Endodermal cell (in vitro differentiated cells): ENCODE measurements at regions not wholly inside any gene's neighbourhood (a gene's known extent, or its start where the extent isn't known, plus 50 kb on each side); places are given as distances from the start of the nearest gene placed in this dataset.
"Not testable (repeated sequence)": the region's sequence is repeated elsewhere in the genome, so short reads cannot be mapped to it uniquely, and the experiment has no call there.

Experiments used
- DNase-seq: peaks from one replicate; pipeline ENCODE4 v3.0.0-alpha.2; 2017
- H3K27ac ChIP-seq: 2 replicates; pipeline ENCODE4 v1.5.1; 2013; ENCODE audit warnings: mild to moderate bottlenecking, low read depth, low read length, moderate library complexity
- H3K27me3 ChIP-seq: 2 replicates; pipeline ENCODE4 v1.6.1; 2013; ENCODE audit warnings: mild to moderate bottlenecking, low read length, moderate library complexity; ENCODE audit not compliant: insufficient read depth, control insufficient read depth, poor library complexity, severe bottlenecking
- H3K36me3 ChIP-seq: 2 replicates; pipeline ENCODE4 v1.7.0; 2013; ENCODE audit warnings: mild to moderate bottlenecking, low read length, moderate library complexity; ENCODE audit not compliant: control insufficient read depth, insufficient read depth
- H3K4me1 ChIP-seq: one replicate; pipeline ENCODE4 v1.7.0; 2013; ENCODE audit warnings: low read length; ENCODE audit not compliant: control insufficient read depth, insufficient read depth
- H3K4me3 ChIP-seq: 2 replicates; pipeline ENCODE4 v1.5.1; 2013; ENCODE audit warnings: mild to moderate bottlenecking, low read length, moderate library complexity
- H3K9ac ChIP-seq: 2 replicates; pipeline ENCODE4 v1.6.1; 2013; ENCODE audit warnings: mild to moderate bottlenecking, low read length, moderate library complexity; ENCODE audit not compliant: poor library complexity, severe bottlenecking; ENCODE audit errors: extremely low read depth
- H3K9me3 ChIP-seq: 2 replicates; pipeline ENCODE4 v1.6.1; 2013; ENCODE audit warnings: mild to moderate bottlenecking, low read length, moderate library complexity; ENCODE audit not compliant: control insufficient read depth
- H3K27ac Mint-ChIP-seq: 2 replicates; pipeline ENCODE4 v1.8.0; 2020; ENCODE audit warnings: mixed read lengths
- H3K27me3 Mint-ChIP-seq: 2 replicates; pipeline ENCODE4 v1.8.0; 2021; ENCODE audit warnings: mild to moderate bottlenecking, mixed read lengths; ENCODE audit not compliant: insufficient read depth
- H3K36me3 Mint-ChIP-seq: 2 replicates; pipeline ENCODE4 v1.8.0; 2020; ENCODE audit warnings: low read depth, mixed read lengths
- H3K4me1 Mint-ChIP-seq: 2 replicates; pipeline ENCODE4 v1.8.0; 2020; ENCODE audit warnings: mixed read lengths
- H3K4me3 Mint-ChIP-seq: 2 replicates; pipeline ENCODE4 v1.8.0; 2020; ENCODE audit warnings: mild to moderate bottlenecking, moderate library complexity, mixed read lengths
- H3K9me3 Mint-ChIP-seq: 2 replicates; pipeline ENCODE4 v1.8.0; 2020; ENCODE audit warnings: mild to moderate bottlenecking, mixed read lengths
- CTCF ChIP-seq: fragments of 200-600 bp; sonication (generic); conservative IDR thresholded peaks from 2 replicates; pipeline ENCODE4 v1.5.0; 2021; ENCODE audit warnings: antibody characterized with exemption, mild to moderate bottlenecking
- WGBS, 2 experiments: methylation state at CpG; one replicate each; pipeline versions ENCODE4 v1.1.5 to v1.1.7; 2013; ENCODE audit warnings: missing lambda C conversion rate in 2 of 2, mixed read lengths in 1 of 2; ENCODE audit not compliant: insufficient coverage in 1 of 2, insufficient read length in 1 of 2; 5-methylcytosine and 5-hydroxymethylcytosine counted together

- Histone ChIP-seq H3K9me3 (peaks cover 35% of the 10 kb centered on the region), H3K4me1 (no peaks in the 10 kb centered on the region), H3K9ac (no peak overlapping the region), H3K4me3 (no peak overlapping the region), H3K27me3 (no peaks in the 10 kb centered on the region), H3K36me3 (no peaks in the 10 kb centered on the region), H3K27ac (no peak overlapping the region)
- no peak for DNase-seq
- no peak for TF ChIP-seq CTCF
- Mint-ChIP-seq H3K36me3 (peaks cover 10% of the 10 kb centered on the region), H3K4me3 (no peak overlapping the region), H3K9me3 (peaks cover 36% of the 10 kb centered on the region), H3K27ac (no peak overlapping the region), H3K27me3 (no peaks in the 10 kb centered on the region), H3K4me1 (peaks cover 8% of the 10 kb centered on the region)
- WGBS, 2 experiments, result 87 to 100% methylated on average over 1 of the region's 1 CpG
Measured at GRCh38 chr3:187497052-187497451, 128.9 kb downstream of the RTP4 start.

- peaks cover 48% of the 10 kb centered on the region for H3K9me3 ChIP-seq
- H3K4me3 Mint-ChIP-seq, H3K4me3 ChIP-seq, H3K4me1 Mint-ChIP-seq, H3K27me3 Mint-ChIP-seq, H3K36me3 Mint-ChIP-seq, H3K27me3 ChIP-seq, DNase-seq, H3K4me1 ChIP-seq, H3K27ac Mint-ChIP-seq, H3K9ac ChIP-seq, H3K36me3 ChIP-seq, H3K27ac ChIP-seq: not testable (repeated sequence)
- H3K9me3 Mint-ChIP-seq, result peaks cover 63% of the 10 kb centered on the region
- WGBS, 2 experiments, result 96% methylated on average over 3 of the region's 3 CpGs; no CpG with 5 or more reads in 1 of the 2 experiments
Measured at GRCh38 chr3:187494056-187494455, 125.9 kb downstream of the RTP4 start.

- 60 to 94% methylated on average over 1 to 2 of the region's 2 CpGs for WGBS, 2 experiments
- Mint-ChIP-seq H3K9me3 (peaks cover 84% of the 10 kb centered on the region), H3K4me1 (peaks cover 8% of the 10 kb centered on the region), H3K36me3 (peaks cover 16% of the 10 kb centered on the region), H3K4me3 (no peak overlapping the region), H3K27me3 (no peaks in the 10 kb centered on the region), H3K27ac (no peak overlapping the region)
- Histone ChIP-seq H3K9ac (no peak overlapping the region), H3K9me3 (peaks cover 54% of the 10 kb centered on the region), H3K4me1 (no peaks in the 10 kb centered on the region), H3K4me3 (no peak overlapping the region), H3K36me3 (no peaks in the 10 kb centered on the region), H3K27ac (no peak overlapping the region), H3K27me3 (no peaks in the 10 kb centered on the region)
- no peak for TF ChIP-seq CTCF
- no peak for DNase-seq
Measured at GRCh38 chr3:187491371-187491770, 123.2 kb downstream of the RTP4 start.

GRCh38 chr3:187490366-187490765 lies 122.2 kb downstream of the RTP4 start:
- H3K27ac ChIP-seq, result no peak overlapping the region
- Mint-ChIP-seq H3K4me1 (peaks cover 11% of the 10 kb centered on the region), H3K4me3 (no peak overlapping the region), H3K27me3 (no peaks in the 10 kb centered on the region), H3K9me3 (peaks cover 82% of the 10 kb centered on the region), H3K36me3 (peaks cover 16% of the 10 kb centered on the region), H3K27ac (no peak overlapping the region)
- DNase-seq, result no peak
- H3K4me3 ChIP-seq, result no peak overlapping the region
- H3K4me1 ChIP-seq, result peaks cover 2% of the 10 kb centered on the region
- H3K9me3 ChIP-seq, result peaks cover 50% of the 10 kb centered on the region
- WGBS, 2 experiments, result 88% methylated on average over 1 of the region's 1 CpG; no CpG with 5 or more reads in 1 of the 2 experiments
- H3K27me3 ChIP-seq, result no peaks in the 10 kb centered on the region
- no peaks in the 10 kb centered on the region for H3K36me3 ChIP-seq
- H3K9ac ChIP-seq, result no peak overlapping the region
- no peak for TF ChIP-seq CTCF
